GM21447 (cell line): ENCODE measurements at regions not wholly inside any gene's neighbourhood (a gene's known extent, or its start where the extent isn't known, plus 50 kb on each side); places are given as distances from the start of the nearest gene placed in this dataset.
A peak's percentile ranks its signal among the peaks of the same experiment; 100 is the strongest.

Experiments used
- ATAC-seq: cut with Tn5 transposase; IDR thresholded peaks from one replicate; pipeline ENCODE4 v1.9.1; 2021; ENCODE audit not compliant: unreplicated experiment

GRCh38 chr6:137815692-137816091 is 51.4 kb upstream of the TNFAIP3 start:
- no peak for ATAC-seq

- ATAC-seq, result peak; percentile 36
These were observed 50.9 kb upstream of the TNFAIP3 start for GRCh38 chr6:137816133-137816579.

GRCh38 chr6:137816688-137817618 is 50.1 kb upstream of the TNFAIP3 start:
- ATAC-seq, result no peak
